ENCODE measurements at regions not wholly inside any gene's neighbourhood (a gene's known extent, or its start where the extent isn't known, plus 50 kb on each side); places are given as distances from the start of the nearest gene placed in this dataset.

- TF ChIP-seq CTCF (conservative IDR thresholded peaks at IDR 0.05; ENCODE audit: low read depth, low read length) (no peak), RFX5 (IDR thresholded peaks at IDR 0.05; ENCODE audit: low read depth, low read length) (no peak), SMC3 (IDR thresholded peaks at IDR 0.05; ENCODE audit: low read depth, low read length) (no peak)
Measured at GRCh38 chr13:80140685-80141084, 200.2 kb downstream of the SPRY2 start.

Data from IMR-90 (cell line).